ENCODE measurements at regions not wholly inside any gene's neighbourhood (a gene's known extent, or its start where the extent isn't known, plus 50 kb on each side); places are given as distances from the start of the nearest gene placed in this dataset.

- Histone ChIP-seq H3K27ac (ENCODE audit: low read depth in 1 of 3, low read length in 2 of 3) (no peak overlapping the region), H3K36me3 (ENCODE audit: control insufficient read depth in 3 of 3, insufficient read depth in 2 of 3, low read depth in 1 of 3, low read length in 3 of 3) (no peaks in the 10 kb centered on the region), H3K9me3 (ENCODE audit: control insufficient read depth in 2 of 2, insufficient read depth in 1 of 2, low read depth in 1 of 2, low read length in 1 of 2) (no peaks in the 10 kb centered on the region), H3K4me1 (ENCODE audit: control insufficient read depth in 3 of 3, insufficient read depth in 2 of 3, low read depth in 1 of 3, low read length in 2 of 3) (no peaks in the 10 kb centered on the region), H3K4me3 (ENCODE audit: low read depth in 1 of 3, low read length in 3 of 3) (no peak overlapping the region), H3K27me3 (ENCODE audit: control insufficient read depth in 3 of 3, insufficient read depth in 3 of 3, low read length in 3 of 3) (no peaks in the 10 kb centered on the region)
- FAIRE-seq (no peak), DNase-seq (no peak)
These were observed 836.1 kb downstream of the NLGN4Y start for GRCh38 chrY:15360471-15360870.

- Histone ChIP-seq H3K4me3 (ENCODE audit: low read depth in 1 of 3, low read length in 3 of 3) (no peak overlapping the region), H3K27me3 (ENCODE audit: control insufficient read depth in 3 of 3, insufficient read depth in 3 of 3, low read length in 3 of 3) (no peaks in the 10 kb centered on the region), H3K27ac (ENCODE audit: low read depth in 1 of 3, low read length in 2 of 3) (no peak overlapping the region), H3K36me3 (ENCODE audit: control insufficient read depth in 3 of 3, insufficient read depth in 2 of 3, low read depth in 1 of 3, low read length in 3 of 3) (no peaks in the 10 kb centered on the region), H3K9me3 (ENCODE audit: control insufficient read depth in 2 of 2, insufficient read depth in 1 of 2, low read depth in 1 of 2, low read length in 1 of 2) (no peaks in the 10 kb centered on the region), H3K4me1 (ENCODE audit: control insufficient read depth in 3 of 3, insufficient read depth in 2 of 3, low read depth in 1 of 3, low read length in 2 of 3) (no peaks in the 10 kb centered on the region)
- no peak for FAIRE-seq
- WGBS, 3 donors: 13 to 40% methylated on average over 4 of the region's 4 CpGs; no CpG with 5 or more reads in 1 of the 3 donors
- DNase-seq: peak in 1 of 2 donors; percentile 20
These were observed 840.7 kb downstream of the NLGN4Y start for GRCh38 chrY:15364996-15365395.

GRCh38 chrY:15368786-15369185, 844.5 kb downstream of the NLGN4Y start:
- no peak for DNase-seq
- no peak overlapping the region for H3K4me3 ChIP-seq (ENCODE audit: low read depth in 1 of 3, low read length in 3 of 3)
- H3K9me3 ChIP-seq (ENCODE audit: control insufficient read depth in 2 of 2, insufficient read depth in 1 of 2, low read depth in 1 of 2, low read length in 1 of 2): no peaks in the 10 kb centered on the region
- H3K4me1 ChIP-seq (ENCODE audit: control insufficient read depth in 3 of 3, insufficient read depth in 2 of 3, low read depth in 1 of 3, low read length in 2 of 3): no peaks in the 10 kb centered on the region
- H3K27me3 ChIP-seq (ENCODE audit: control insufficient read depth in 3 of 3, insufficient read depth in 3 of 3, low read length in 3 of 3): no peaks in the 10 kb centered on the region
- 53 to 70% methylated on average over 3 of the region's 3 CpGs; no CpG with 5 or more reads in 1 of the 3 donors for WGBS, 3 donors
- H3K36me3 ChIP-seq (ENCODE audit: control insufficient read depth in 3 of 3, insufficient read depth in 2 of 3, low read depth in 1 of 3, low read length in 3 of 3): no peaks in the 10 kb centered on the region
- no peak for FAIRE-seq
- no peak overlapping the region for H3K27ac ChIP-seq (ENCODE audit: low read depth in 1 of 3, low read length in 2 of 3)

- no peak for FAIRE-seq
- 79 to 82% methylated on average over 1 of the region's 1 CpG; no CpG with 5 or more reads in 1 of the 3 donors for WGBS, 3 donors
- no peak overlapping the region for H3K4me3 ChIP-seq (ENCODE audit: low read depth in 1 of 3, low read length in 3 of 3)
- DNase-seq: no peak
- no peak overlapping the region for H3K27ac ChIP-seq (ENCODE audit: low read depth in 1 of 3, low read length in 2 of 3)
- H3K27me3 ChIP-seq (ENCODE audit: control insufficient read depth in 3 of 3, insufficient read depth in 3 of 3, low read length in 3 of 3): no peaks in the 10 kb centered on the region
- H3K4me1 ChIP-seq (ENCODE audit: control insufficient read depth in 3 of 3, insufficient read depth in 2 of 3, low read depth in 1 of 3, low read length in 2 of 3): no peaks in the 10 kb centered on the region
- no peaks in the 10 kb centered on the region for H3K36me3 ChIP-seq (ENCODE audit: control insufficient read depth in 3 of 3, insufficient read depth in 2 of 3, low read depth in 1 of 3, low read length in 3 of 3)
- no peaks in the 10 kb centered on the region for H3K9me3 ChIP-seq (ENCODE audit: control insufficient read depth in 2 of 2, insufficient read depth in 1 of 2, low read depth in 1 of 2, low read length in 1 of 2)
These were observed 860.8 kb downstream of the NLGN4Y start for GRCh38 chrY:15385178-15385577.

- no peak for FAIRE-seq
- Histone ChIP-seq H3K27ac (ENCODE audit: low read depth in 1 of 3, low read length in 2 of 3) (no peak overlapping the region), H3K27me3 (ENCODE audit: control insufficient read depth in 3 of 3, insufficient read depth in 3 of 3, low read length in 3 of 3) (no peaks in the 10 kb centered on the region), H3K9me3 (ENCODE audit: control insufficient read depth in 2 of 2, insufficient read depth in 1 of 2, low read depth in 1 of 2, low read length in 1 of 2) (no peaks in the 10 kb centered on the region), H3K4me1 (ENCODE audit: control insufficient read depth in 3 of 3, insufficient read depth in 2 of 3, low read depth in 1 of 3, low read length in 2 of 3) (no peaks in the 10 kb centered on the region), H3K36me3 (ENCODE audit: control insufficient read depth in 3 of 3, insufficient read depth in 2 of 3, low read depth in 1 of 3, low read length in 3 of 3) (no peaks in the 10 kb centered on the region), H3K4me3 (ENCODE audit: low read depth in 1 of 3, low read length in 3 of 3) (no peak overlapping the region)
- 94% methylated on average over 1 of the region's 1 CpG; no CpG with 5 or more reads in 2 of the 3 donors for WGBS, 3 donors
- no peak for DNase-seq
These were observed 873.4 kb downstream of the NLGN4Y start for GRCh38 chrY:15397556-15398280.

- H3K9me3 ChIP-seq (ENCODE audit: control insufficient read depth in 2 of 2, insufficient read depth in 1 of 2, low read depth in 1 of 2, low read length in 1 of 2): no peaks in the 10 kb centered on the region
- H3K27ac ChIP-seq (ENCODE audit: low read depth in 1 of 3, low read length in 2 of 3): no peak overlapping the region
- no peak for DNase-seq
- no peaks in the 10 kb centered on the region for H3K36me3 ChIP-seq (ENCODE audit: control insufficient read depth in 3 of 3, insufficient read depth in 2 of 3, low read depth in 1 of 3, low read length in 3 of 3)
- no peaks in the 10 kb centered on the region for H3K4me1 ChIP-seq (ENCODE audit: control insufficient read depth in 3 of 3, insufficient read depth in 2 of 3, low read depth in 1 of 3, low read length in 2 of 3)
- no peak overlapping the region for H3K4me3 ChIP-seq (ENCODE audit: low read depth in 1 of 3, low read length in 3 of 3)
- H3K27me3 ChIP-seq (ENCODE audit: control insufficient read depth in 3 of 3, insufficient read depth in 3 of 3, low read length in 3 of 3): no peaks in the 10 kb centered on the region
- WGBS, 3 donors: 86 to 94% methylated on average over 2 of the region's 2 CpGs; no CpG with 5 or more reads in 1 of the 3 donors
- no peak for FAIRE-seq
These were observed 878.1 kb downstream of the NLGN4Y start for GRCh38 chrY:15402451-15402850.

- FAIRE-seq (no peak), DNase-seq (peak; percentile 8 to 50)
- Histone ChIP-seq H3K27ac (ENCODE audit: low read depth in 1 of 3, low read length in 2 of 3) (no peak overlapping the region), H3K4me1 (ENCODE audit: control insufficient read depth in 3 of 3, insufficient read depth in 2 of 3, low read depth in 1 of 3, low read length in 2 of 3) (no peaks in the 10 kb centered on the region), H3K27me3 (ENCODE audit: control insufficient read depth in 3 of 3, insufficient read depth in 3 of 3, low read length in 3 of 3) (no peaks in the 10 kb centered on the region), H3K36me3 (ENCODE audit: control insufficient read depth in 3 of 3, insufficient read depth in 2 of 3, low read depth in 1 of 3, low read length in 3 of 3) (no peaks in the 10 kb centered on the region), H3K4me3 (ENCODE audit: low read depth in 1 of 3, low read length in 3 of 3) (no peak overlapping the region), H3K9me3 (ENCODE audit: control insufficient read depth in 2 of 2, insufficient read depth in 1 of 2, low read depth in 1 of 2, low read length in 1 of 2) (no peaks in the 10 kb centered on the region)
- WGBS, 3 donors: 9 to 37% methylated on average over 1 of the region's 1 CpG; no CpG with 5 or more reads in 1 of the 3 donors
These were observed 880.2 kb downstream of the NLGN4Y start for GRCh38 chrY:15404551-15404950.

GRCh38 chrY:15415165-15415564, 890.8 kb downstream of the NLGN4Y start:
- no peaks in the 10 kb centered on the region for H3K36me3 ChIP-seq (ENCODE audit: control insufficient read depth in 3 of 3, insufficient read depth in 2 of 3, low read depth in 1 of 3, low read length in 3 of 3)
- no peaks in the 10 kb centered on the region for H3K4me1 ChIP-seq (ENCODE audit: control insufficient read depth in 3 of 3, insufficient read depth in 2 of 3, low read depth in 1 of 3, low read length in 2 of 3)
- no peak overlapping the region for H3K27ac ChIP-seq (ENCODE audit: low read depth in 1 of 3, low read length in 2 of 3)
- no peak overlapping the region for H3K4me3 ChIP-seq (ENCODE audit: low read depth in 1 of 3, low read length in 3 of 3)
- WGBS, 3 donors: 57 to 81% methylated on average over 1 of the region's 1 CpG; no CpG with 5 or more reads in 1 of the 3 donors
- DNase-seq (no peak), FAIRE-seq (no peak)
- no peaks in the 10 kb centered on the region for H3K27me3 ChIP-seq (ENCODE audit: control insufficient read depth in 3 of 3, insufficient read depth in 3 of 3, low read length in 3 of 3)
- no peaks in the 10 kb centered on the region for H3K9me3 ChIP-seq (ENCODE audit: control insufficient read depth in 2 of 2, insufficient read depth in 1 of 2, low read depth in 1 of 2, low read length in 1 of 2)

GRCh38 chrY:15418613-15419012, 894.3 kb downstream of the NLGN4Y start:
- H3K36me3 ChIP-seq (ENCODE audit: control insufficient read depth in 3 of 3, insufficient read depth in 2 of 3, low read depth in 1 of 3, low read length in 3 of 3): no peaks in the 10 kb centered on the region
- H3K9me3 ChIP-seq (ENCODE audit: control insufficient read depth in 2 of 2, insufficient read depth in 1 of 2, low read depth in 1 of 2, low read length in 1 of 2): no peaks in the 10 kb centered on the region
- FAIRE-seq: no peak
- DNase-seq: no peak
- H3K4me3 ChIP-seq (ENCODE audit: low read depth in 1 of 3, low read length in 3 of 3): no peak overlapping the region
- H3K27me3 ChIP-seq (ENCODE audit: control insufficient read depth in 3 of 3, insufficient read depth in 3 of 3, low read length in 3 of 3): no peaks in the 10 kb centered on the region
- no peak overlapping the region for H3K27ac ChIP-seq (ENCODE audit: low read depth in 1 of 3, low read length in 2 of 3)
- no peaks in the 10 kb centered on the region for H3K4me1 ChIP-seq (ENCODE audit: control insufficient read depth in 3 of 3, insufficient read depth in 2 of 3, low read depth in 1 of 3, low read length in 2 of 3)

Data from small intestine (tissue), 7 donors.